Ovary (tissue), 3 donors: ENCODE measurements at regions not wholly inside any gene's neighbourhood (a gene's known extent, or its start where the extent isn't known, plus 50 kb on each side); places are given as distances from the start of the nearest gene placed in this dataset.

ENCODE experiments used
- POLR2A ChIP-seq: fragments of 450-650 bp; IDR thresholded peaks from one replicate; pipeline ENCODE4 v1.6.1; 2017; ENCODE audit warnings: antibody characterized with exemption, mild to moderate bottlenecking, moderate library complexity
- TF ChIP-seq, protein P1 (sequence below), 3 donors: fragments of 450-650 bp in 2 of 3; fragments of 200-600 bp in 1 of 3; IDR thresholded peaks; one replicate each; pipeline versions ENCODE4 v1.5.1 to v1.8.0; 2016 to 2022; ENCODE audit warnings: antibody characterized with exemption in 3 of 3, mild to moderate bottlenecking in 1 of 3
- donor health status: DM: no; HTN: no; CAD: no.

DNA sequence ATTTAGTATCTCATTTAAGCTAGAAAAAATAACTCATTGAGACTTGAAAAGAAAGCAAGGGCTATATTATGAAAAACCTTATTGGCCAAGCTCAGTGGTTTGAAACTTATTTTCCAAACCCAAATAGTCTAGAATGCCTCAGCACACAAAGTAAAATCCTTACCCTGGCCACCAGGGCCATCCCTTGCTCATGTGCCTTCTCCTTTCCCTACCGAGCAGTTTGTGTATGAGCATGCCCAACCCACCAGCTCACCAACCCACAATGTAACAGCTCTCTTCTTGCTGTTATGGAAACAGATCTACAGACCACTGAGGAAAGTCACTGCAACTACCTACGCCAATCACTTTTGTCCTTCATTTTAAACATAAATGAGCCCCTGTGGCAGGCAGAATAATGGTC lies 79.6 kb upstream of the CARMIL1 start:
- no peak for TF ChIP-seq POLR2A
- TF ChIP-seq, protein P1, sequence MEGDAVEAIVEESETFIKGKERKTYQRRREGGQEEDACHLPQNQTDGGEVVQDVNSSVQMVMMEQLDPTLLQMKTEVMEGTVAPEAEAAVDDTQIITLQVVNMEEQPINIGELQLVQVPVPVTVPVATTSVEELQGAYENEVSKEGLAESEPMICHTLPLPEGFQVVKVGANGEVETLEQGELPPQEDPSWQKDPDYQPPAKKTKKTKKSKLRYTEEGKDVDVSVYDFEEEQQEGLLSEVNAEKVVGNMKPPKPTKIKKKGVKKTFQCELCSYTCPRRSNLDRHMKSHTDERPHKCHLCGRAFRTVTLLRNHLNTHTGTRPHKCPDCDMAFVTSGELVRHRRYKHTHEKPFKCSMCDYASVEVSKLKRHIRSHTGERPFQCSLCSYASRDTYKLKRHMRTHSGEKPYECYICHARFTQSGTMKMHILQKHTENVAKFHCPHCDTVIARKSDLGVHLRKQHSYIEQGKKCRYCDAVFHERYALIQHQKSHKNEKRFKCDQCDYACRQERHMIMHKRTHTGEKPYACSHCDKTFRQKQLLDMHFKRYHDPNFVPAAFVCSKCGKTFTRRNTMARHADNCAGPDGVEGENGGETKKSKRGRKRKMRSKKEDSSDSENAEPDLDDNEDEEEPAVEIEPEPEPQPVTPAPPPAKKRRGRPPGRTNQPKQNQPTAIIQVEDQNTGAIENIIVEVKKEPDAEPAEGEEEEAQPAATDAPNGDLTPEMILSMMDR (IDR thresholded peaks at IDR 0.05): no peak
